Liver (tissue), 3 donors: ENCODE measurements at regions not wholly inside any gene's neighbourhood (a gene's known extent, or its start where the extent isn't known, plus 50 kb on each side); places are given as distances from the start of the nearest gene placed in this dataset.

Experiments
- CTCF ChIP-seq: fragments of 150-350 bp; IDR thresholded peaks from 2 replicates; pipeline ENCODE4 v1.5.1; 2017; ENCODE audit warnings: improper control_type of control experiment, low read depth, low read length; ENCODE audit not compliant: missing input control
- FOXA1 ChIP-seq: IDR thresholded peaks from 2 replicates; pipeline ENCODE4 v1.6.1; 2016; ENCODE audit warnings: antibody characterized with exemption
- MAX ChIP-seq: IDR thresholded peaks from 2 replicates; pipeline ENCODE4 v1.6.1; 2016; ENCODE audit warnings: antibody characterized with exemption
- NR2F2 ChIP-seq: IDR thresholded peaks from 2 replicates; pipeline ENCODE4 v1.6.1; 2016; ENCODE audit warnings: antibody characterized with exemption
- RAD21 ChIP-seq, 2 donors: IDR thresholded peaks; 2 replicates each; pipeline ENCODE4 v1.6.1; 2016; ENCODE audit warnings: antibody characterized with exemption in 2 of 2, mild to moderate bottlenecking in 2 of 2
- TAF1 ChIP-seq: conservative IDR thresholded peaks from 2 replicates; pipeline ENCODE4 v1.6.1; 2016; ENCODE audit warnings: antibody characterized with exemption, mild to moderate bottlenecking
- donor health status: healthy.
- donor health status: healthy.

- TF ChIP-seq TAF1 (no peak), RAD21 (IDR thresholded peaks at IDR 0.05) (no peak), MAX (no peak), NR2F2 (no peak), FOXA1 (no peak), CTCF (no peak)
These were observed 78.1 kb upstream of the OLFM4 start for GRCh38 chr13:52950436-52950956.
